CD4-positive, alpha-beta T cell treated with Interleukin-21 for 1 hour (primary cell): ENCODE measurements at regions not wholly inside any gene's neighbourhood (a gene's known extent, or its start where the extent isn't known, plus 50 kb on each side); places are given as distances from the start of the nearest gene placed in this dataset.
"Not testable (repeated sequence)": the region's sequence is repeated elsewhere in the genome, so short reads cannot be mapped to it uniquely, and the experiment has no call there.

ENCODE experiments used
- DNase-seq: peaks from one replicate; pipeline ENCODE4 v3.0.0-alpha.2; 2020

GRCh38 chr13:61600360-61601033, 184.8 kb upstream of the PCDH20 start:
- DNase-seq, result no peak

GRCh38 chr13:61592489-61592888, 176.8 kb upstream of the PCDH20 start:
- no peak for DNase-seq

- no peak for DNase-seq
Observed at GRCh38 chr13:61575973-61576372, 160.3 kb upstream of the PCDH20 start.

DNA sequence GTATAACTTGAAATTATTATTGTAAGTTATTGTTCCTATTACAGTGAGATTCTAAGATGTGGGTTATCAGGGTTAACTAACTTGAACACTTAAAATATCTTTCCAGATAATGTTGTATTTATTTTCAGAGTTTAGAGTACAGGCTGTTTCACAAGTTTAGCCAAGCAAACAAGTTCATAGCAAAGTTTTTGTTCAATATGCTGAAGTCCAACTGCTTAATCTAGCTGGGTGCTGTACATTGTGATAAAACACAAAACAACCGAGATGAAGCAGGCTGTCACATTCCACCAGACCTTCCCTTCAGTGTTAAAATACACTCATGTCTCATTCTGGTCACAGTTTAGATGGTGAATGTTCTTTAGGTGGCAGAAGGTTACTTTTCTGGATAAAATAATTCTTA, 148.0 kb upstream of the PCDH20 start:
- DNase-seq, result no peak

GRCh38 chr13:61546911-61547310, 131.3 kb upstream of the PCDH20 start:
- no peak for DNase-seq

DNA sequence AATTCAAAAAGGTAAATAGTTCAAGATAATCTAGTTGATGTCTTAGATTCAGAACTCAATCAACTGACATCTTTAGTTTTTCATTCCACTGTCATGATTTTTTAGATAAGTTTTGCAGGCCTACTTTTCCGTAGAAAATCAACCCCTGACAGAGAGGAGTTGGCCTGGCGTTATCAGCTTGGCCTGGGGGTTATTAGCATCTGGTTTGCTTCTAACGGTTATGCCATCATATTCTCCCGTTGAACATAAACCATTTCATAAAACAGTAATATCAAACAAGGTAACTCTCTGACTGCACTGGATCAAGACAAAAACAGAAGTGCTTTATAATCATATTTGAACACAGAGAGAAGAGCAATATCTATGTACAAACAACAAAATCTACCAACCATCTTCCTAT, 130.8 kb upstream of the PCDH20 start:
- no peak for DNase-seq

- no peak for DNase-seq
Observed at GRCh38 chr13:61536433-61536832, 120.8 kb upstream of the PCDH20 start.

- no peak for DNase-seq
Observed at GRCh38 chr13:61531383-61532065, 115.9 kb upstream of the PCDH20 start.

DNA sequence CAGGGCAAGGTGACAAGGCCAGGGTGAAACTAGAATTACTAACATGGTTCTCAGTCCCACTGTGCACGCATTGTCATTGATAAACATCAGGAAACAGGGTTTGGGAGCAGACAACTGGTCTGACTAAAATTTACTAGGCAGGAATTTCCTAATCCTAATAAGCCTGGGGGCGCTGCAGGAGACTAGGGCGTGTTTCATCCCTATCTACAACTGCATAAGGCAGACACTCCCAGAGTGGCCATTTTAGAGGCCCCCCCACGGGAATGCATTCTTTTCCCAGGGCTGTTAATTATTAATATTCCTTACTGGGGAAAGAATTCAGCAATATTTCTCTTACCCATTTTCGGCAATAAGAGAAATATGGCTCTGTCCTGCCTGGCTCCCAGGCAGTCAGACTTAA, 103.6 kb upstream of the PCDH20 start:
- not testable (repeated sequence) for DNase-seq

DNA sequence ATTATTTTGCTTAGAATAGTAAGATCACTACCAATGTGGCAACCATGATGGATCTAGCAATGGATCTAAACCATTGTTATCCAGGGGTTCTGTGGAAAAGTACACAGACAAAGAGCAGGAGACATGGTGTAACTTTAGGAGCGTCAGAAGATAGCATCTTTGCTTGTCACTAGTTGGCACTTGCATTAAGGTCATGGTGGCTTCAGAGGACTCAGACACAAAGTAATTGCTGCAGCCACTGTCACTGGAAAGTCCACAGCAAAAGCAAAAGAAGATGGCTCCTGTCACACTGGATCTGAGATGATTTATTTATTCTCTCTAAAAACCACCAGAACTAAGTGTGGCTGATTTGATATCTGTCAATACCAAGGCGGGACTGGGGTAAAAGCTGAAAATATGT, 93.3 kb upstream of the PCDH20 start:
- DNase-seq, result no peak

GRCh38 chr13:61500176-61500575, 84.5 kb upstream of the PCDH20 start:
- no peak for DNase-seq

DNA sequence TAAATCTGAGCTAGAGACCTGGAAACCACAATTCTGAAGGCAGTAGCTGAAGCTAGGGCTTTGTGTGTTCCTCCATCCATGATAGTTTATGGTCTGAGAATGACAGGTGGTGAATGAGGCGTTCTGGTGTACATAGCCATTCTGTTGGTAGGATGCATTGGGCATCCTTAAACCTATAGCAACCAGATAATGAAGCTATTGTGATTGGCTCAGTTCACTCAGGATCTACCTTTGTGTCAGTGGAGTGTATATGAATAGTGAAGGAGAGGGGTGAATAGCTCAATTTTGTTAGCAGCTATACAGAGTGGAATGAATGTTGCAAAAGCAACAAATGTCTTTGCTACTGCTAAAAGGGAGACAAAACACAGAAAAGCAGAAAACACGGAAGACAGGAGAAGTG, 80.0 kb upstream of the PCDH20 start:
- DNase-seq, result no peak

DNA sequence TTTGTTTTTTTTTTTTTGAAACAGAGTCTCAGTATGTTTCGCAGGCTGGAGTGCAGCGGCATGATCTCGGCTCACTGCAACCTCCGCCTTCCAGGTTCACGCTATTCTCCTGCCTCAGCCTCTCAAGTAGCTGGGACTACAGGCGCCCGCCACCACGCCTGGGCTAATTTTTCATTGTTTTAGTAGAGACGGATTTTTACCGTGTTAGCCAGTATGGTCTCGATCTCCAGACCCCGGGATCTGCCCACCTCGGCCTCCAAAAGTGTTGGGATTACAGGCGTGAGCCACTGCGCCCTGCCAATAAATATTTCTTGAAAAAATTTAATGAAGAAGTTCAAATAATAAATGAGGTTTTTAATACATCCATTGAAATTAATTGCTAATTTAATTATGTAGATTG, 77.9 kb upstream of the PCDH20 start:
- DNase-seq, result not testable (repeated sequence)

GRCh38 chr13:61486496-61486895, 70.8 kb upstream of the PCDH20 start:
- no peak for DNase-seq

GRCh38 chr13:61485128-61485765, 69.6 kb upstream of the PCDH20 start:
- DNase-seq, result no peak

DNA sequence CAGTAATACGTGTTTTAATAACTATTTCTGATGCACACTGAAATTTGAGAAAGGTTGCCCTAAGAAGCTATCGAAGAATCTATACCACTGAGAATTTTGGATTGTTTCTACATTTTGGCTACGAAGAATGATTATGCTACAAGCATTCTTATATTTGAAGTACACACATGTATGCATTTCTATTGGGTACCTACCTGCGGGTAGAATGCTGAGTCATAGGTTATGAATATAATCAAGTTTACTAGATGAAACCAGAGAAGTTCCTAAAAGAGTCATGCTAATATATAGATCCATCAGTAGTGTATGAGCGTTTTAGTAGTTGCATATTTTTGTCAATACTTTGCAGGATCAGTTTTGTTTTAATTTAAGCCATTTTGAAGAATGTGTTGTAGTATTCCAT, 62.0 kb upstream of the PCDH20 start:
- no peak for DNase-seq

DNA sequence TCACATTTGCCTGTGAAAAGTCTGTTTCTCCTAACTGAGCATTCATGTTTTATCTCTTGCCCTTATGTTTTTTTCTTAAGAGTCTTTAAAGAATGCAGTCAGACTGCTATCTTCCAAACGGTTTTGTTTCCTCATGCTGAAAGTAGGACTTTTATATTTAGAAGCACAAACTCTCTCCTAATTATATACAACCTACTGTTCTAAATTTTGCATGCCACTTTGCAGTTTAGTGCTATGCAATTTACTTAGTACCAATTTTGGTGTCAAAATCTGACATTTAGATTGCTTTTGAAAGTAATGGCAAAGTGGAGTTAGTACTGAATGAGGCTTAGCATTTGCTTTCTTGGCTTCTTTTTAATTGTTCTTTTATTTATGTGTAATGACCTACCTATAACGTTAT, 55.1 kb upstream of the PCDH20 start:
- DNase-seq, result no peak

GRCh38 chr13:61466280-61466679, 50.6 kb upstream of the PCDH20 start:
- DNase-seq, result no peak
